HUES6 (cell line): ENCODE measurements at regions not wholly inside any gene's neighbourhood (a gene's known extent, or its start where the extent isn't known, plus 50 kb on each side); places are given as distances from the start of the nearest gene placed in this dataset.

ENCODE experiments used
- H3K27ac ChIP-seq: 2 replicates; pipeline ENCODE4 v1.7.0; 2013; ENCODE audit warnings: low read depth, mild to moderate bottlenecking, low read length, inconsistent platforms
- H3K27me3 ChIP-seq: 2 replicates; pipeline ENCODE4 v1.6.1; 2013; ENCODE audit warnings: low read length; ENCODE audit not compliant: control insufficient read depth, insufficient read depth
- H3K36me3 ChIP-seq: 2 replicates; pipeline ENCODE4 v1.6.1; 2013; ENCODE audit warnings: low read length; ENCODE audit not compliant: control insufficient read depth, insufficient read depth
- H3K4me1 ChIP-seq: 2 replicates; pipeline ENCODE4 v1.6.1; 2013; ENCODE audit warnings: low read length; ENCODE audit not compliant: control insufficient read depth, insufficient read depth
- H3K4me3 ChIP-seq: 2 replicates; pipeline ENCODE4 v1.5.1; 2013; ENCODE audit warnings: low read depth, low read length
- H3K9ac ChIP-seq: one replicate; pipeline ENCODE4 v1.6.1; 2013; ENCODE audit warnings: mild to moderate bottlenecking, low read length
- H3K9me3 ChIP-seq: 2 replicates; pipeline ENCODE4 v1.6.1; 2013; ENCODE audit warnings: low read depth, low read length; ENCODE audit not compliant: control insufficient read depth, insufficient read depth

GRCh38 chr2:11092701-11093335 is 62.4 kb upstream of the SLC66A3 start:
- no peaks in the 10 kb centered on the region for H3K36me3 ChIP-seq
- H3K4me3 ChIP-seq = no peak overlapping the region
- no peak overlapping the region for H3K27ac ChIP-seq
- H3K4me1 ChIP-seq = no peaks in the 10 kb centered on the region
- H3K9me3 ChIP-seq = no peaks in the 10 kb centered on the region
- no peaks in the 10 kb centered on the region for H3K27me3 ChIP-seq
- no peak overlapping the region for H3K9ac ChIP-seq

GRCh38 chr2:11093467-11093866 is 61.8 kb upstream of the SLC66A3 start:
- Histone ChIP-seq H3K9ac (no peak overlapping the region), H3K4me3 (no peak overlapping the region), H3K36me3 (no peaks in the 10 kb centered on the region), H3K9me3 (no peaks in the 10 kb centered on the region), H3K4me1 (no peaks in the 10 kb centered on the region), H3K27me3 (no peaks in the 10 kb centered on the region), H3K27ac (no peak overlapping the region)

- no peak overlapping the region for H3K27ac ChIP-seq
- no peaks in the 10 kb centered on the region for H3K9me3 ChIP-seq
- H3K36me3 ChIP-seq = no peaks in the 10 kb centered on the region
- H3K9ac ChIP-seq = no peak overlapping the region
- H3K4me1 ChIP-seq = no peaks in the 10 kb centered on the region
- H3K4me3 ChIP-seq = no peak overlapping the region
- no peaks in the 10 kb centered on the region for H3K27me3 ChIP-seq
These were observed 61.1 kb upstream of the SLC66A3 start for GRCh38 chr2:11094021-11094810.

- Histone ChIP-seq H3K27ac (no peak overlapping the region), H3K9ac (no peak overlapping the region), H3K27me3 (no peaks in the 10 kb centered on the region), H3K36me3 (no peaks in the 10 kb centered on the region), H3K9me3 (no peaks in the 10 kb centered on the region), H3K4me1 (no peaks in the 10 kb centered on the region), H3K4me3 (no peak overlapping the region)
These were observed 58.7 kb upstream of the SLC66A3 start for GRCh38 chr2:11096591-11096990.

- Histone ChIP-seq H3K4me1 (no peaks in the 10 kb centered on the region), H3K27me3 (no peaks in the 10 kb centered on the region), H3K27ac (no peak overlapping the region), H3K4me3 (no peak overlapping the region), H3K9ac (no peak overlapping the region), H3K36me3 (no peaks in the 10 kb centered on the region), H3K9me3 (no peaks in the 10 kb centered on the region)
These were observed 58.1 kb upstream of the SLC66A3 start for GRCh38 chr2:11097038-11097720.

GRCh38 chr2:11097854-11098387 is 57.3 kb upstream of the SLC66A3 start:
- no peak overlapping the region for H3K4me3 ChIP-seq
- H3K27me3 ChIP-seq = no peaks in the 10 kb centered on the region
- no peak overlapping the region for H3K27ac ChIP-seq
- H3K9me3 ChIP-seq = no peaks in the 10 kb centered on the region
- no peak overlapping the region for H3K9ac ChIP-seq
- no peaks in the 10 kb centered on the region for H3K4me1 ChIP-seq
- H3K36me3 ChIP-seq = no peaks in the 10 kb centered on the region

GRCh38 chr2:11099122-11100065 is 55.9 kb upstream of the SLC66A3 start:
- Histone ChIP-seq H3K4me3 (no peak overlapping the region), H3K9ac (no peak overlapping the region), H3K36me3 (no peaks in the 10 kb centered on the region), H3K27ac (no peak overlapping the region), H3K4me1 (no peaks in the 10 kb centered on the region), H3K27me3 (no peaks in the 10 kb centered on the region), H3K9me3 (no peaks in the 10 kb centered on the region)

- no peaks in the 10 kb centered on the region for H3K27me3 ChIP-seq
- H3K9ac ChIP-seq = no peak overlapping the region
- no peak overlapping the region for H3K27ac ChIP-seq
- no peak overlapping the region for H3K4me3 ChIP-seq
- H3K9me3 ChIP-seq = no peaks in the 10 kb centered on the region
- H3K36me3 ChIP-seq = no peaks in the 10 kb centered on the region
- no peaks in the 10 kb centered on the region for H3K4me1 ChIP-seq
These were observed 55.1 kb upstream of the SLC66A3 start for GRCh38 chr2:11100130-11100529.

- no peak overlapping the region for H3K27ac ChIP-seq
- no peak overlapping the region for H3K9ac ChIP-seq
These were observed 54.3 kb upstream of the SLC66A3 start for GRCh38 chr2:11100976-11101375.

GRCh38 chr2:11101430-11101829 is 53.8 kb upstream of the SLC66A3 start:
- Histone ChIP-seq H3K4me1 (no peaks in the 10 kb centered on the region), H3K9me3 (no peaks in the 10 kb centered on the region), H3K27me3 (no peaks in the 10 kb centered on the region), H3K9ac (no peak overlapping the region), H3K4me3 (no peak overlapping the region), H3K36me3 (no peaks in the 10 kb centered on the region), H3K27ac (no peak overlapping the region)

More at GRCh38 chr2:11100976-11101375, 54.3 kb upstream of the SLC66A3 start:
- Histone ChIP-seq H3K36me3 (no peaks in the 10 kb centered on the region), H3K9me3 (no peaks in the 10 kb centered on the region), H3K4me3 (no peak overlapping the region), H3K4me1 (no peaks in the 10 kb centered on the region), H3K27me3 (no peaks in the 10 kb centered on the region)
